Keratinocyte (primary cell): ENCODE measurements at regions not wholly inside any gene's neighbourhood (a gene's known extent, or its start where the extent isn't known, plus 50 kb on each side); places are given as distances from the start of the nearest gene placed in this dataset.
"Not testable (repeated sequence)": the region's sequence is repeated elsewhere in the genome, so short reads cannot be mapped to it uniquely, and the experiment has no call there.

Experiments
- DNase-seq: peaks from one replicate; pipeline ENCODE4 v3.0.0-alpha.2; 2011; ENCODE audit warnings: low read depth, missing footprints, low spot score
- FAIRE-seq: peaks from 2 replicates; lab custom pipeline; 2011; peaks lifted over from hg19 to GRCh38; lab: Jason Lieb, UNC
- H2AFZ ChIP-seq: 2 replicates; pipeline ENCODE4 v1.6.0; 2012; ENCODE audit warnings: low read length, control low read depth, inconsistent platforms; ENCODE audit not compliant: control insufficient read depth
- H3K27ac ChIP-seq: 2 replicates; pipeline ENCODE4 v1.5.1; 2011; ENCODE audit warnings: low read length; ENCODE audit not compliant: control insufficient read depth, insufficient read depth
- H3K27me3 ChIP-seq: 3 replicates; pipeline ENCODE4 v1.6.0; 2011; ENCODE audit warnings: low read length; ENCODE audit not compliant: control insufficient read depth, insufficient read depth; ENCODE audit errors: extremely low read depth
- H3K36me3 ChIP-seq, 2 experiments: 2 replicates in 1 of 2; 3 replicates in 1 of 2; pipeline ENCODE4 v1.5.1; 2011; ENCODE audit warnings: low read length in 2 of 2, mild to moderate bottlenecking in 1 of 2; ENCODE audit not compliant: control insufficient read depth in 2 of 2, insufficient read depth in 2 of 2; ENCODE audit errors: extremely low read depth in 1 of 2
- H3K4me1 ChIP-seq: 3 replicates; pipeline ENCODE4 v1.5.1; 2011; ENCODE audit warnings: low read length; ENCODE audit not compliant: control insufficient read depth, insufficient read depth; ENCODE audit errors: extremely low read depth
- H3K4me2 ChIP-seq: 3 replicates; pipeline ENCODE4 v1.6.0; 2011; ENCODE audit warnings: low read depth, low read length; ENCODE audit not compliant: control insufficient read depth, insufficient read depth; ENCODE audit errors: extremely low read depth
- H3K4me3 ChIP-seq, 3 experiments: fragments of 200-600 bp in 1 of 3; sonication (generic) in 1 of 3; 2 replicates in 2 of 3; 3 replicates in 1 of 3; pipeline ENCODE4 v1.5.1; 2011 to 2016; ENCODE audit warnings: low read length in 3 of 3, mild to moderate bottlenecking in 3 of 3, control low read depth in 2 of 3, inconsistent platforms in 1 of 3, low read depth in 1 of 3, mixed read lengths in 1 of 3, mixed run types in 1 of 3, moderate library complexity in 1 of 3; ENCODE audit not compliant: control insufficient read depth in 2 of 3, insufficient read depth in 2 of 3; ENCODE audit errors: extremely low read depth in 1 of 3
- H3K79me2 ChIP-seq: 2 replicates; pipeline ENCODE4 v1.6.0; 2012; ENCODE audit warnings: low read length; ENCODE audit not compliant: control insufficient read depth, insufficient read depth
- H3K9ac ChIP-seq: 3 replicates; pipeline ENCODE4 v1.6.0; 2011; ENCODE audit warnings: low read length; ENCODE audit not compliant: control insufficient read depth, insufficient read depth; ENCODE audit errors: extremely low read depth
- H3K9me1 ChIP-seq: 3 replicates; pipeline ENCODE4 v1.6.0; 2011; ENCODE audit warnings: low read length; ENCODE audit not compliant: control insufficient read depth, insufficient read depth; ENCODE audit errors: extremely low read depth
- H3K9me3 ChIP-seq: 2 replicates; pipeline ENCODE4 v1.5.1; 2012; ENCODE audit warnings: low read depth, low read length; ENCODE audit not compliant: control insufficient read depth
- H4K20me1 ChIP-seq: 3 replicates; pipeline ENCODE4 v1.6.0; 2011; ENCODE audit warnings: low read length; ENCODE audit not compliant: control insufficient read depth, insufficient read depth; ENCODE audit errors: extremely low read depth
- EZH2 ChIP-seq: IDR thresholded peaks from one replicate; pipeline ENCODE4 v1.6.1; 2012; ENCODE audit warnings: inconsistent platforms, mild to moderate bottlenecking, low read length, moderate library complexity
- dilution Hi-C: fragments of 300-500 bp; cut with MboI; formaldehyde crosslinking; loops from one replicate; pipeline ENCODE4 v1.7.0; 2020; ENCODE audit warnings: low sequenced_read_pairs; ENCODE audit not compliant: extremely low pct_ligation_motif_present
- TF ChIP-seq, protein P1 (sequence below), 3 experiments: IDR thresholded peaks in 1 of 3; conservative IDR thresholded peaks in 1 of 3; optimal IDR thresholded peaks in 1 of 3; 2 replicates in 2 of 3; 3 replicates in 1 of 3; pipeline versions ENCODE3 to v1.5.1; 2011; ENCODE audit warnings: low read length in 3 of 3, mild to moderate bottlenecking in 3 of 3, moderate library complexity in 2 of 3, control low read depth in 1 of 3, inconsistent platforms in 1 of 3; ENCODE audit not compliant: insufficient read depth in 2 of 3; ENCODE audit errors: extremely low read depth in 1 of 3

DNA sequence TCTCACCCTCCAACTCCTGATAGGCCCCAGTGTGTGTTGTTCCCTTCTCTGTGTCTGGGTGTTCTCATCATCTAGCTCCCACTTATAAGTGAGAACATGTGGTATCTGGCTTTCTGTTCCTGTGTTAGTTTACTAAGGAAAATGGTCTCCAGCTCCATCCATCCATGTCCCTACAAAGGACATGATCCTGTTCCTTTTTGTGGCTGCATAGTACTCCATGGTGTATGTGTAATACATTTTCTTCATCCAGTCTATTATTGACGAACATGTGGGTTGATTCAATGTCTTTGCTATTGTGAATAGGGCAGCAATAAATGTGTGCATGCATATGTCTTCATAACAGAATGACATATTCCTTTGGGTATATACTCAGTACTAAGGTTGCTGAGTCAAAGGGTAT lies 1397.0 kb downstream of the UQCRFS1 start:
- no peak overlapping the region for H2AFZ ChIP-seq
- no peaks in the 10 kb centered on the region for H3K36me3 ChIP-seq
- H3K79me2 ChIP-seq: no peaks in the 10 kb centered on the region
- dilution Hi-C loops: no loop called here
- TF ChIP-seq, protein P1, sequence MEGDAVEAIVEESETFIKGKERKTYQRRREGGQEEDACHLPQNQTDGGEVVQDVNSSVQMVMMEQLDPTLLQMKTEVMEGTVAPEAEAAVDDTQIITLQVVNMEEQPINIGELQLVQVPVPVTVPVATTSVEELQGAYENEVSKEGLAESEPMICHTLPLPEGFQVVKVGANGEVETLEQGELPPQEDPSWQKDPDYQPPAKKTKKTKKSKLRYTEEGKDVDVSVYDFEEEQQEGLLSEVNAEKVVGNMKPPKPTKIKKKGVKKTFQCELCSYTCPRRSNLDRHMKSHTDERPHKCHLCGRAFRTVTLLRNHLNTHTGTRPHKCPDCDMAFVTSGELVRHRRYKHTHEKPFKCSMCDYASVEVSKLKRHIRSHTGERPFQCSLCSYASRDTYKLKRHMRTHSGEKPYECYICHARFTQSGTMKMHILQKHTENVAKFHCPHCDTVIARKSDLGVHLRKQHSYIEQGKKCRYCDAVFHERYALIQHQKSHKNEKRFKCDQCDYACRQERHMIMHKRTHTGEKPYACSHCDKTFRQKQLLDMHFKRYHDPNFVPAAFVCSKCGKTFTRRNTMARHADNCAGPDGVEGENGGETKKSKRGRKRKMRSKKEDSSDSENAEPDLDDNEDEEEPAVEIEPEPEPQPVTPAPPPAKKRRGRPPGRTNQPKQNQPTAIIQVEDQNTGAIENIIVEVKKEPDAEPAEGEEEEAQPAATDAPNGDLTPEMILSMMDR (optimal IDR thresholded peaks at IDR 0.05 in 1 of 3, IDR thresholded peaks at IDR 0.05 in 1 of 3, conservative IDR thresholded peaks at IDR 0.05 in 1 of 3; ENCODE audit: extremely low read depth in 1 of 3, insufficient read depth in 2 of 3, low read length in 3 of 3): no peak
- TF ChIP-seq EZH2: no peak
- no peak overlapping the region for H3K9ac ChIP-seq
- H3K4me1 ChIP-seq: peaks cover 5% of the 10 kb centered on the region
- H3K9me1 ChIP-seq: no peaks in the 10 kb centered on the region
- no peak overlapping the region for H3K4me2 ChIP-seq
- no peak overlapping the region for H3K4me3 ChIP-seq
- no peak for FAIRE-seq
- no peaks in the 10 kb centered on the region for H3K27me3 ChIP-seq
- DNase-seq: no peak
- no peaks in the 10 kb centered on the region for H3K9me3 ChIP-seq
- H4K20me1 ChIP-seq: no peaks in the 10 kb centered on the region
- H3K27ac ChIP-seq: no peak overlapping the region

DNA sequence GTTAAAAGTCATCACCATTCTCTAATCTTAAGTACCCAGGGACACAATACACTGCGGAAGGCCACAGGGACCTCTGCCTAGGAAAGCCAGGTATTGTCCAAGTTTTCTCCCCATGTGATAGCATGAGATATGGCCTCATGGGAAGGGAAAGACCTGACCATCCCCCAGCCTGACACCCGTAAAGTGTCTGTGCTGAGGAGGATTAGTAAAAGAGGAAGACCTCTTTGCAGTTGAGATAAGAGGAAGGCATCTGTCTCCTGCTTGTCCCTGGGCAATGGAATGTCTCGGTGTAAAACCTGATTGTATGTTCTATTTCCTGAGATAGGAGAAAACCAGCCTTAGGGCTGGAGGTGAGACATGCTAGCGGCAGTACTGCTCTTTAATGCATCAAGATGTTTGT lies 1398.1 kb downstream of the UQCRFS1 start:
- H4K20me1 ChIP-seq, FAIRE-seq, H3K9ac ChIP-seq, H3K4me2 ChIP-seq, H3K79me2 ChIP-seq, H3K9me1 ChIP-seq, H3K9me3 ChIP-seq, H3K27ac ChIP-seq, H3K27me3 ChIP-seq, H3K4me1 ChIP-seq, dilution Hi-C loops, H3K4me3 ChIP-seq, H3K36me3 ChIP-seq, DNase-seq, H2AFZ ChIP-seq: not testable (repeated sequence)

DNA sequence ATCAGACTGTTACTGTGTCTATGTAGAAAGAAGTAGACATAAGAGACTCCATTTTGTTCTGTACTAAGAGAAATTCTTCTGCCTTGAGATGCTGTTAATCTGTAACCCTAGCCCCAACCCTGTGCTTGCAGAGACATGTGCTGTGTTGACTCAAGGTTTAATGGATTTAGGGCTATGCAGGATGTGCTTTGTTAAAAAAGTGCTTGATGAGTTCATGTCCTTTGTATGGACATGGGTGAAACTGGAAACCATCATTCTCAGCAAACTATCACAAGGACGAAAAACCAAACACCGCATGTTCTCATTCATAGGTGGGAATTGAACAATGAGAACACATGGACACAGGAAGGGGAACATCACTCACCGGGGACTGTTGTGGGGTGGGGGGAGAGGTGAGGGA lies 1398.7 kb downstream of the UQCRFS1 start:
- H3K9me3 ChIP-seq, H3K27me3 ChIP-seq, H3K4me1 ChIP-seq, H3K27ac ChIP-seq, H3K79me2 ChIP-seq, DNase-seq, dilution Hi-C loops, FAIRE-seq, H3K4me2 ChIP-seq, H3K9ac ChIP-seq, H3K4me3 ChIP-seq, H2AFZ ChIP-seq, H3K36me3 ChIP-seq, H3K9me1 ChIP-seq, H4K20me1 ChIP-seq: not testable (repeated sequence)
